ENCODE measurements at regions not wholly inside any gene's neighbourhood (a gene's known extent, or its start where the extent isn't known, plus 50 kb on each side); places are given as distances from the start of the nearest gene placed in this dataset.

DNA sequence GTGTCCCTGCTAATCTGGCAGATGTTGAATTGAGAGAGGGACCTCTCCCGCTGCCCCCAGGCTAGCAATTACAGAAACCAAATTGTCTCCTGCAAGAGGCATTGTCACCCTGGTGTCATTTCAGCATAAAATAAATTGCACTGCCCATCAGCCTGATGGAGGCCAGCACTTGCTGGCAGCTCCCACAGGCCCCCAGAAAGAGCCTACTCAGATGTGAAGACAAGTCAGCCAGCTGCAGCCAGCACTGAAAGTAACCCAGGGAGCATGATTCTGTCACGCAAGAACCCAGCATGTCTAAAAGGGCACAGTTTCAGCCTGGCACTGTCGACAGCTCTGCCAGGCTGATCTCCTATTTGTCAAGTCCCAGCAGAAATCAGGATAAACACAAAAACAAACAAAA is 110.3 kb upstream of the CTTNBP2NL start:
- TF ChIP-seq, protein P1, sequence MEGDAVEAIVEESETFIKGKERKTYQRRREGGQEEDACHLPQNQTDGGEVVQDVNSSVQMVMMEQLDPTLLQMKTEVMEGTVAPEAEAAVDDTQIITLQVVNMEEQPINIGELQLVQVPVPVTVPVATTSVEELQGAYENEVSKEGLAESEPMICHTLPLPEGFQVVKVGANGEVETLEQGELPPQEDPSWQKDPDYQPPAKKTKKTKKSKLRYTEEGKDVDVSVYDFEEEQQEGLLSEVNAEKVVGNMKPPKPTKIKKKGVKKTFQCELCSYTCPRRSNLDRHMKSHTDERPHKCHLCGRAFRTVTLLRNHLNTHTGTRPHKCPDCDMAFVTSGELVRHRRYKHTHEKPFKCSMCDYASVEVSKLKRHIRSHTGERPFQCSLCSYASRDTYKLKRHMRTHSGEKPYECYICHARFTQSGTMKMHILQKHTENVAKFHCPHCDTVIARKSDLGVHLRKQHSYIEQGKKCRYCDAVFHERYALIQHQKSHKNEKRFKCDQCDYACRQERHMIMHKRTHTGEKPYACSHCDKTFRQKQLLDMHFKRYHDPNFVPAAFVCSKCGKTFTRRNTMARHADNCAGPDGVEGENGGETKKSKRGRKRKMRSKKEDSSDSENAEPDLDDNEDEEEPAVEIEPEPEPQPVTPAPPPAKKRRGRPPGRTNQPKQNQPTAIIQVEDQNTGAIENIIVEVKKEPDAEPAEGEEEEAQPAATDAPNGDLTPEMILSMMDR (IDR thresholded peaks at IDR 0.05; ENCODE audit: poor library complexity), result no peak
- TF ChIP-seq EZH2phosphoT487 (IDR thresholded peaks at IDR 0.05; ENCODE audit: low read depth, severe bottlenecking, unreplicated experiment), result no peak
- TF ChIP-seq EZH2 (IDR thresholded peaks at IDR 0.05; ENCODE audit: borderline replicate concordance), result no peak

Data from hepatocyte (in vitro differentiated cells).